ENCODE measurements at regions not wholly inside any gene's neighbourhood (a gene's known extent, or its start where the extent isn't known, plus 50 kb on each side); places are given as distances from the start of the nearest gene placed in this dataset.

DNA sequence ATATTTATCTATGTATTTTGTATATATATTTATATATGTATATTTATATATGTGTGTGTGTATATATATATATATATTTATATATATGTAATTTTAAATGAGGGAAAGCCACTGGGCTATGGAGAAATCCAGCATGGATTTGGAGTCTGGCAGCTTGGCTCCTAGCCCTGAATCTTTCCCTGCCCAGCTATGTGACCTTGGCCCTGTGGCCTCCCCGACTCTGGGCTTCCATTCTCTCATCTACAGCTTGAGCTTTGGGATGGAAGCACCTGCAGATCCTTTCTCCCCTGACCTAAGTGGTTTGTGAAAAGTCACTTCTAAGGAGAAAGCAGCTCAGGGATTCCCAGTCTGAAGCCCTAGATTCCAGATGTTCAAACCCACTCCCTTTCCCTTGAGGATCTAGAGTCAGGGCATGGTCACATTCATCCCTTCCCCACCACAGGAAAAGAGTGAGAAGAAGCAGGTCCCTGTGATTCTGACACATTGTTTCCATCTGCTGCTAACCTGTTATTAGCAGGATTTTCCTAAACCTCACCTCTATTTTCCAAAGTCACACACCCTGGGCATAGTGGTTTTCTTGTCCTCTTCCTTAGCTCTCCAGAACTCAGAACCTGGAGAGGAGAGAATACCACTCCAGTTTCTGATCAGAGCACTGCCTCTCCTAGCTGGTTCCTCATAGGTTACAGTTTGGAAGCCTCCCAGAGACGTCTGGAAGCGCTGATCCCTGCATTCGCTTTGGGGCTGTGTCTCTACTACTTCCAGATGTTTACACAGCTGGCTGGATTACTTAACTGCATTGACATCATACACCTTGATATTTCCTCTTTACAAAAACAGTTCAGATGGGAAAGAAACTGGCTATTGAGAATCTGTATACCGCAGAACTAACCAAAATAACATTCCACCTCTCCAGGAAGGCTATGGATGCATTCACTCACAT lies 327.5 kb upstream of the ZMIZ1 start:
- TF ChIP-seq, protein P1, sequence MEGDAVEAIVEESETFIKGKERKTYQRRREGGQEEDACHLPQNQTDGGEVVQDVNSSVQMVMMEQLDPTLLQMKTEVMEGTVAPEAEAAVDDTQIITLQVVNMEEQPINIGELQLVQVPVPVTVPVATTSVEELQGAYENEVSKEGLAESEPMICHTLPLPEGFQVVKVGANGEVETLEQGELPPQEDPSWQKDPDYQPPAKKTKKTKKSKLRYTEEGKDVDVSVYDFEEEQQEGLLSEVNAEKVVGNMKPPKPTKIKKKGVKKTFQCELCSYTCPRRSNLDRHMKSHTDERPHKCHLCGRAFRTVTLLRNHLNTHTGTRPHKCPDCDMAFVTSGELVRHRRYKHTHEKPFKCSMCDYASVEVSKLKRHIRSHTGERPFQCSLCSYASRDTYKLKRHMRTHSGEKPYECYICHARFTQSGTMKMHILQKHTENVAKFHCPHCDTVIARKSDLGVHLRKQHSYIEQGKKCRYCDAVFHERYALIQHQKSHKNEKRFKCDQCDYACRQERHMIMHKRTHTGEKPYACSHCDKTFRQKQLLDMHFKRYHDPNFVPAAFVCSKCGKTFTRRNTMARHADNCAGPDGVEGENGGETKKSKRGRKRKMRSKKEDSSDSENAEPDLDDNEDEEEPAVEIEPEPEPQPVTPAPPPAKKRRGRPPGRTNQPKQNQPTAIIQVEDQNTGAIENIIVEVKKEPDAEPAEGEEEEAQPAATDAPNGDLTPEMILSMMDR (IDR thresholded peaks at IDR 0.05; ENCODE audit: unreplicated experiment) = no peak
- Mint-ChIP-seq H3K27me3 (ENCODE audit: unreplicated experiment) (peaks cover 78% of the 10 kb centered on the region), H3K27ac (ENCODE audit: unreplicated experiment) (no peak overlapping the region), H3K4me3 (ENCODE audit: low read depth, unreplicated experiment) (no peak overlapping the region), H3K36me3 (ENCODE audit: insufficient read depth, unreplicated experiment) (no peaks in the 10 kb centered on the region), H3K4me1 (ENCODE audit: low read depth, unreplicated experiment) (peaks cover 10% of the 10 kb centered on the region), H3K9me3 (ENCODE audit: low read depth, unreplicated experiment) (no peaks in the 10 kb centered on the region)
- intact Hi-C loops (cut with micrococcal nuclease; ENCODE audit: unreplicated experiment) = no loop called here
- no TSS peak for BruUV-seq (replicated peaks)
- CTCF ChIA-PET = no interaction called here
- no peak for DNase-seq

DNA sequence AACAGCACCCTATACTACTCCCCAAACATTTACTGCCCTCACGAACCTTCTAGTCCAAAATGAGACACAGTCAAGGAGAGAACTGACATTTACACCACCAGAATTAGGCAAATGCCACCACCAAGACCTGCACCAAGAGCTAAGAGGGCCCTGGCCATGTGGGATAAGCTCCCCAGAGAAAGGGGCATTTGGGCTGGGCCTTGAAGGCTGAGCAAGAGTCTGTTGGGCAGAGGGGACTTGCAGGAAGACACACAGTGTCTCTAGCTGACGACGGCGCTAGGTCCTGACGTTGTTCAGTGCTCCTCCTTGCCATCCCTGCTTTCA lies 326.4 kb upstream of the ZMIZ1 start:
- no peak for DNase-seq
- CTCF ChIA-PET = no interaction called here
- Mint-ChIP-seq H3K4me3 (ENCODE audit: low read depth, unreplicated experiment) (no peak overlapping the region), H3K27ac (ENCODE audit: unreplicated experiment) (no peak overlapping the region), H3K9me3 (ENCODE audit: low read depth, unreplicated experiment) (no peaks in the 10 kb centered on the region), H3K4me1 (ENCODE audit: low read depth, unreplicated experiment) (peaks cover 10% of the 10 kb centered on the region), H3K27me3 (ENCODE audit: unreplicated experiment) (peaks cover 67% of the 10 kb centered on the region), H3K36me3 (ENCODE audit: insufficient read depth, unreplicated experiment) (no peaks in the 10 kb centered on the region)
- BruUV-seq (replicated peaks) = no TSS peak
- TF ChIP-seq, protein P1 (IDR thresholded peaks at IDR 0.05; ENCODE audit: unreplicated experiment) = no peak
- intact Hi-C loops (cut with micrococcal nuclease; ENCODE audit: unreplicated experiment) = no loop called here

DNA sequence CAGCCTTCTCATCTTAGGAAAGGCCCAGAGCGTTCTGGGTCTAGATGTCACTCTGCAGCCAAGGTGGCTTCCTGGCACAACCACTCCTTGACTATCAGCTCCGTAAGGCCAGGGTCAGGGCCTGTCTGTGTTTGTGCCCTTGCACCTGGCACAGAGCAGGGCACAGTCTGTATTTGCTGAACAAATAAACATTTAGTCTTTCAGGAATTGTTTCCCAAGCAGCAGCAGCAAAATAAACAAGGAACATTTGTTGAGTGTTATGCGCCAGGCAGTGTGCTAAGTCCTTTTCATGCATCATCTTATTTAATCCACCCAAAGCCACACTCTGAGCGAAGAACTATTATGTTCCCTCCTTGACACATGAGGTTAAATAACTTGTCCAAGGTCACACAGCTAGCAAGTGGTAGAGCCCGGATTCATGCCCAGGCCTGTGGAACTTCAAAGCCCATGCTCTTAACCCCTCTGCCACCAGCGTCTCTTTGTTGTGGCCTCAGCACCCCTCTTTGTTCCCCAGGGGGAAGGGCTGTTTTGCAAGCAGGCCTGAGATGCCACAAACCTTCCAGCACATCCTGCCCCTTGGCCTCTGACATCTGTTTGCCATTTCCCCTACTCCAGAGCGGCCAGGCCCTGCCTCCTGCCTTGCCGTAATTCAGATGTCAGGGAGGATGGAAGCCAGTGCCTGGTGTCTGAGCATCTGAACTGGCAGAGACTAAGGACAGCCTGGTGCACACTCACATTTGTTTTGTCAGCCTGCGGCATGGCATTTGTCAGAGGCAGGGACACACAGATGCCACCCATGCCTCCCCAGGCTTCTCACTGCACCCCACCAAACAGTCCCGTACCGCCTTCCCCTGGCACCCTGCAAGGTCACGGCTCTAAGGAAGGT lies 325.8 kb upstream of the ZMIZ1 start:
- H3K36me3 Mint-ChIP-seq (ENCODE audit: insufficient read depth, unreplicated experiment) = no peaks in the 10 kb centered on the region
- CTCF ChIA-PET = interaction anchor here (0.6 to 1.0 kb wide), 2 partner anchors 9 to 149 kb away, joined by 3 to 6 read pairs; no protein-coding TSS in a partner anchor
- H3K27ac Mint-ChIP-seq (ENCODE audit: unreplicated experiment) = no peak overlapping the region
- no peak overlapping the region for H3K4me3 Mint-ChIP-seq (ENCODE audit: low read depth, unreplicated experiment)
- H3K27me3 Mint-ChIP-seq (ENCODE audit: unreplicated experiment) = peaks cover 67% of the 10 kb centered on the region
- H3K9me3 Mint-ChIP-seq (ENCODE audit: low read depth, unreplicated experiment) = no peaks in the 10 kb centered on the region
- H3K4me1 Mint-ChIP-seq (ENCODE audit: low read depth, unreplicated experiment) = peaks cover 10% of the 10 kb centered on the region
- no TSS peak for BruUV-seq (replicated peaks)
- TF ChIP-seq, protein P1 (IDR thresholded peaks at IDR 0.05; ENCODE audit: unreplicated experiment) = no peak
- no peak for DNase-seq
- intact Hi-C loops (cut with micrococcal nuclease; ENCODE audit: unreplicated experiment) = no loop called here

DNA sequence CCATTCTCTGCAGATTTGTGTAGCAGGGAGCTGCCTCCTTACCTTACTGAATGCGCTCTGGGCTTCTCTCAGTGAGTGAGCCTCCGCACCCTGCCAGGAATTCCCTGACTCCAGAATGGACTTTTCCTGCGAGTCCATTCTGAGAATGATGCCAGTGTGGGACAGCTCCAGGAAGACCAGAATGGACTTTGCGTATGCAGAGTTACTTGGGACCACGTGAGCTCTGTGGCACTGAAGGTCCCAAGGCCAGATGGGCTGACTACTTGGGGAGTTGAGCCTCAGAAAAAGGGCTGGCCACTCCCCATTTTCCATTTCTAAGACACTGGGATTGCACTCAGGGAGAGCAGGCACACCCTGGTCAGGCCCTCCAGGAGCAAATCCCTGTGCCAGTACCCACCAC lies 324.7 kb upstream of the ZMIZ1 start:
- H3K4me1 Mint-ChIP-seq (ENCODE audit: low read depth, unreplicated experiment) = peaks cover 10% of the 10 kb centered on the region
- CTCF ChIA-PET = interaction anchor here (1.0 kb wide), 1 partner anchor 10 kb away, joined by 6 read pairs; no protein-coding TSS in a partner anchor
- intact Hi-C loops (cut with micrococcal nuclease; ENCODE audit: unreplicated experiment) = no loop called here
- H3K9me3 Mint-ChIP-seq (ENCODE audit: low read depth, unreplicated experiment) = peaks cover 3% of the 10 kb centered on the region
- BruUV-seq (replicated peaks) = no TSS peak
- no peak for DNase-seq
- peaks cover 67% of the 10 kb centered on the region for H3K27me3 Mint-ChIP-seq (ENCODE audit: unreplicated experiment)
- TF ChIP-seq, protein P1 (IDR thresholded peaks at IDR 0.05; ENCODE audit: unreplicated experiment) = no peak
- H3K4me3 Mint-ChIP-seq (ENCODE audit: low read depth, unreplicated experiment) = no peak overlapping the region
- no peaks in the 10 kb centered on the region for H3K36me3 Mint-ChIP-seq (ENCODE audit: insufficient read depth, unreplicated experiment)
- no peak overlapping the region for H3K27ac Mint-ChIP-seq (ENCODE audit: unreplicated experiment)
